ENCODE measurements at regions not wholly inside any gene's neighbourhood (a gene's known extent, or its start where the extent isn't known, plus 50 kb on each side); places are given as distances from the start of the nearest gene placed in this dataset.

- TF ChIP-seq CTCF (IDR thresholded peaks at IDR 0.05; ENCODE audit: low read depth, low read length, poor library complexity, severe bottlenecking) (no peak), EZH2phosphoT487 (IDR thresholded peaks at IDR 0.05; ENCODE audit: borderline replicate concordance, low read length) (no peak)
Observed at GRCh38 chr16:5314377-5314776, 216.8 kb upstream of the EEF2KMT start.
